Breast epithelium (tissue), 4 donors: ENCODE measurements at regions not wholly inside any gene's neighbourhood (a gene's known extent, or its start where the extent isn't known, plus 50 kb on each side); places are given as distances from the start of the nearest gene placed in this dataset.
"Not testable (repeated sequence)": the region's sequence is repeated elsewhere in the genome, so short reads cannot be mapped to it uniquely, and the experiment has no call there.

Source experiments
- DNase-seq, 2 donors: peaks; one replicate each; pipeline ENCODE4 v3.0.0-alpha.2; 2019; ENCODE audit warnings: low spot score in 2 of 2
- H3K27ac ChIP-seq, 2 donors: fragments of 200-600 bp; sonication (generic) in 1 of 2; one replicate each; pipeline ENCODE4 v1.5.1; 2016 to 2019; ENCODE audit warnings: mild to moderate bottlenecking in 1 of 2
- H3K27me3 ChIP-seq, 2 donors: fragments of 200-600 bp; sonication (generic) in 1 of 2; one replicate each; pipeline versions ENCODE4 v1.5.1 to v1.6.0; 2017 to 2019; ENCODE audit warnings: control low read depth in 1 of 2, mild to moderate bottlenecking in 1 of 2
- H3K36me3 ChIP-seq: fragments of 200-600 bp; one replicate; pipeline ENCODE4 v1.5.1; 2019
- H3K4me1 ChIP-seq, 2 donors: fragments of 200-600 bp; sonication (generic); one replicate each; pipeline ENCODE4 v1.5.1; 2016 to 2019; ENCODE audit warnings: control low read depth in 1 of 2
- H3K4me3 ChIP-seq, 3 donors: fragments of 200-600 bp; sonication (generic); 1 replicate in 2 of 3; 2 replicates in 1 of 3; pipeline ENCODE4 v1.5.1; 2016 to 2019; ENCODE audit warnings: mild to moderate bottlenecking in 3 of 3, moderate library complexity in 2 of 3
- H3K9me3 ChIP-seq, 2 donors: fragments of 200-600 bp; sonication (generic) in 1 of 2; one replicate each; pipeline ENCODE4 v1.5.1; 2016 to 2019; ENCODE audit warnings: control low read depth in 1 of 2
- CTCF ChIP-seq, 3 donors: fragments of 450-650 bp; IDR thresholded peaks; one replicate each; pipeline ENCODE4 v1.5.1; 2016 to 2017; ENCODE audit warnings: antibody characterized with exemption in 3 of 3, mild to moderate bottlenecking in 3 of 3, moderate library complexity in 3 of 3
- POLR2A ChIP-seq: fragments of 450-650 bp; IDR thresholded peaks from one replicate; pipeline ENCODE4 v1.6.1; 2016; ENCODE audit warnings: antibody characterized with exemption, mild to moderate bottlenecking, moderate library complexity
- POLR2AphosphoS5 ChIP-seq, 3 donors: sonication (generic); formaldehyde crosslinking; IDR thresholded peaks; one replicate each; pipeline ENCODE4 v1.6.1; 2017; ENCODE audit warnings: antibody characterized with exemption in 3 of 3
- intact Hi-C: fragments of 100-400 bp; cut with DNase I; formaldehyde crosslinking; loops from one replicate; pipeline ENCODE4 v1.15.1; 2023; ENCODE audit warnings: low total_unique reads

- no peaks in the 10 kb centered on the region for H3K9me3 ChIP-seq
- intact Hi-C loops: no loop called here
Observed at GRCh38 chr10:6678211-6678803, 98.2 kb upstream of the PRKCQ start.

GRCh38 chr10:6677129-6677528, 97.1 kb upstream of the PRKCQ start:
- H3K27ac ChIP-seq, DNase-seq, H3K36me3 ChIP-seq, intact Hi-C loops, H3K4me3 ChIP-seq, H3K27me3 ChIP-seq, H3K4me1 ChIP-seq, H3K9me3 ChIP-seq: not testable (repeated sequence)

More at GRCh38 chr10:6678211-6678803, 98.2 kb upstream of the PRKCQ start:
- H3K27ac ChIP-seq: no peak overlapping the region
- no peaks in the 10 kb centered on the region for H3K36me3 ChIP-seq
- no peak for DNase-seq
- no peaks in the 10 kb centered on the region for H3K4me1 ChIP-seq
- H3K4me3 ChIP-seq: no peak overlapping the region
- no peaks in the 10 kb centered on the region for H3K27me3 ChIP-seq
- no peak for TF ChIP-seq POLR2A
- no peak for TF ChIP-seq POLR2AphosphoS5 (IDR thresholded peaks at IDR 0.05)
- TF ChIP-seq CTCF (IDR thresholded peaks at IDR 0.05): peak in 2 of 3 donors; percentile 35 to 46

GRCh38 chr10:6674291-6674690, 94.2 kb upstream of the PRKCQ start:
- H3K9me3 ChIP-seq: no peaks in the 10 kb centered on the region
- DNase-seq: peak in 1 of 2 donors; percentile 24
- no peak overlapping the region for H3K27ac ChIP-seq
- no peak overlapping the region for H3K4me3 ChIP-seq
- H3K4me1 ChIP-seq: no peaks in the 10 kb centered on the region
- no peaks in the 10 kb centered on the region for H3K27me3 ChIP-seq
- no peak for TF ChIP-seq CTCF (IDR thresholded peaks at IDR 0.05)
- TF ChIP-seq POLR2AphosphoS5 (IDR thresholded peaks at IDR 0.05): no peak
- TF ChIP-seq POLR2A: no peak
- H3K36me3 ChIP-seq: no peaks in the 10 kb centered on the region
- intact Hi-C loops: no loop called here

- Histone ChIP-seq H3K27me3 (peaks cover 0 to 10% of the 10 kb centered on the region in 2 donors), H3K36me3 (no peaks in the 10 kb centered on the region), H3K4me1 (no peaks in the 10 kb centered on the region), H3K9me3 (no peaks in the 10 kb centered on the region), H3K4me3 (no peak overlapping the region), H3K27ac (no peak overlapping the region)
- no peak for TF ChIP-seq POLR2A
- intact Hi-C loops: no loop called here
- DNase-seq: no peak
Observed at GRCh38 chr10:6671976-6672375, 91.9 kb upstream of the PRKCQ start.

GRCh38 chr10:6669269-6669859, 89.3 kb upstream of the PRKCQ start:
- H3K4me3 ChIP-seq: no peak overlapping the region
- no peak for DNase-seq
- H3K4me1 ChIP-seq: no peaks in the 10 kb centered on the region
- H3K27ac ChIP-seq: no peak overlapping the region
- no peaks in the 10 kb centered on the region for H3K9me3 ChIP-seq
- H3K27me3 ChIP-seq: peaks cover 0 to 10% of the 10 kb centered on the region in 2 donors
- TF ChIP-seq POLR2A (no peak), CTCF (IDR thresholded peaks at IDR 0.05) (peak; percentile 23 to 64 (median 54))
- H3K36me3 ChIP-seq: no peaks in the 10 kb centered on the region
- intact Hi-C loops: no loop called here

GRCh38 chr10:6667679-6668270, 87.7 kb upstream of the PRKCQ start:
- no peak for DNase-seq
- H3K4me1 ChIP-seq: no peaks in the 10 kb centered on the region
- intact Hi-C loops: no loop called here
- H3K9me3 ChIP-seq: no peaks in the 10 kb centered on the region
- peaks cover 0 to 10% of the 10 kb centered on the region in 2 donors for H3K27me3 ChIP-seq
- no peak overlapping the region for H3K4me3 ChIP-seq
- no peaks in the 10 kb centered on the region for H3K36me3 ChIP-seq
- TF ChIP-seq POLR2A: no peak
- no peak for TF ChIP-seq POLR2AphosphoS5 (IDR thresholded peaks at IDR 0.05)
- H3K27ac ChIP-seq: no peak overlapping the region
